IMR-90 (cell line): ENCODE measurements at regions not wholly inside any gene's neighbourhood (a gene's known extent, or its start where the extent isn't known, plus 50 kb on each side); places are given as distances from the start of the nearest gene placed in this dataset.

ENCODE experiments used
- ATAC-seq: fragments of 200-7000 bp; cut with Tn5 transposase; 2 replicates; pipeline ENCODE4 v1.9.1; 2020; ENCODE audit warnings: low read depth, mild to moderate bottlenecking, moderate library complexity
- BruUV-seq: library from RNA; stranded (reverse); fragments of 400-500 nt; replicated peaks from 2 replicates; lab custom pipeline; 2021; lab: Mats Ljungman, UMichigan
- CTCF ChIA-PET: fragments of 300-600 bp; formaldehyde crosslinking; extraction: SDS; loops from one replicate; lab custom pipeline; 2021; ENCODE audit warnings: antibody characterized with exemption; lab: Yijun Ruan, JAX
- POLR2A ChIA-PET: fragments of 300-600 bp; sonication (Branson Sonifier 250); formaldehyde crosslinking; loops from one replicate; lab custom pipeline; 2022; ENCODE audit warnings: antibody characterized with exemption; ENCODE audit not compliant: unreplicated experiment; lab: Charles Lee
- DNase-seq: peaks from one replicate; pipeline ENCODE4 v3.0.0; 2013
- H2AFZ ChIP-seq: replicated peaks from 2 replicates; pipeline ENCODE3; 2013; ENCODE audit warnings: low read length, mild to moderate bottlenecking; ENCODE audit not compliant: poor library complexity
- H2AK5ac ChIP-seq: 2 replicates; pipeline ENCODE4 v1.6.1; 2013; ENCODE audit warnings: low read depth, low read length, inconsistent platforms
- H2AK9ac ChIP-seq: replicated peaks from 2 replicates; pipeline ENCODE3; 2013; ENCODE audit warnings: mild to moderate bottlenecking, low read depth, low read length, moderate library complexity; ENCODE audit not compliant: poor library complexity
- H2BK120ac ChIP-seq: 2 replicates; pipeline ENCODE4 v1.6.1; 2013; ENCODE audit warnings: low read depth, low read length, inconsistent platforms
- H2BK15ac ChIP-seq: 3 replicates; pipeline ENCODE4 v1.6.1; 2013; ENCODE audit warnings: low read depth, low read length, inconsistent platforms
- H2BK20ac ChIP-seq: 2 replicates; pipeline ENCODE4 v1.6.1; 2013; ENCODE audit warnings: low read depth, mild to moderate bottlenecking, inconsistent platforms, low read length, moderate library complexity
- H2BK5ac ChIP-seq: 2 replicates; pipeline ENCODE4 v1.6.1; 2013; ENCODE audit warnings: mild to moderate bottlenecking, low read depth, low read length, inconsistent platforms; ENCODE audit not compliant: poor library complexity, severe bottlenecking
- H3K14ac ChIP-seq: replicated peaks from 2 replicates; pipeline ENCODE4 v1.6.1; 2013; ENCODE audit warnings: low read depth, low read length, inconsistent platforms
- H3K18ac ChIP-seq: 2 replicates; pipeline ENCODE4 v1.6.1; 2013; ENCODE audit warnings: low read depth, low read length, control low read depth
- H3K23ac ChIP-seq: 2 replicates; pipeline ENCODE4 v1.6.1; 2013; ENCODE audit warnings: low read depth, low read length, inconsistent platforms
- H3K27ac ChIP-seq: 2 replicates; pipeline ENCODE4 v1.5.1; 2013; ENCODE audit warnings: mild to moderate bottlenecking, control low read depth, low read length; ENCODE audit not compliant: insufficient read depth
- H3K27me3 ChIP-seq: 2 replicates; pipeline ENCODE4 v1.6.1; 2013; ENCODE audit warnings: low read length; ENCODE audit not compliant: control insufficient read depth, insufficient read depth
- H3K36me3 ChIP-seq: 2 replicates; pipeline ENCODE4 v1.6.1; 2013; ENCODE audit warnings: low read length, mixed read lengths; ENCODE audit not compliant: control insufficient read depth, insufficient read depth
- H3K4ac ChIP-seq: 2 replicates; pipeline ENCODE4 v1.6.1; 2013; ENCODE audit warnings: low read depth, low read length, inconsistent platforms
- H3K4me1 ChIP-seq: 2 replicates; pipeline ENCODE4 v1.6.1; 2013; ENCODE audit warnings: low read length, mixed read lengths; ENCODE audit not compliant: control insufficient read depth, insufficient read depth
- H3K4me2 ChIP-seq: 2 replicates; pipeline ENCODE4 v1.6.1; 2013; ENCODE audit warnings: low read depth, mild to moderate bottlenecking, control low read depth, low read length, moderate library complexity
- H3K4me3 ChIP-seq: 2 replicates; pipeline ENCODE4 v1.5.1; 2013; ENCODE audit warnings: low read depth, mild to moderate bottlenecking, control low read depth, low read length, moderate library complexity; ENCODE audit not compliant: insufficient read depth
- H3K56ac ChIP-seq: 2 replicates; pipeline ENCODE4 v1.6.1; 2013; ENCODE audit warnings: low read length, inconsistent platforms; ENCODE audit not compliant: insufficient read depth; ENCODE audit errors: extremely low read depth
- H3K79me1 ChIP-seq, 2 experiments: 2 replicates each; pipeline ENCODE4 v1.6.1; 2013; ENCODE audit warnings: low read length in 2 of 2, inconsistent platforms in 1 of 2, low read depth in 1 of 2
- H3K9ac ChIP-seq: 2 replicates; pipeline ENCODE4 v1.6.1; 2013; ENCODE audit warnings: low read depth, low read length, control low read depth
- H3K9me1 ChIP-seq: 2 replicates; pipeline ENCODE4 v1.6.1; 2013; ENCODE audit warnings: low read length, inconsistent platforms; ENCODE audit not compliant: insufficient read depth
- H3K9me3 ChIP-seq: 2 replicates; pipeline ENCODE4 v1.6.1; 2013; ENCODE audit warnings: low read length; ENCODE audit not compliant: control insufficient read depth, insufficient read depth
- H4K20me1 ChIP-seq: 2 replicates; pipeline ENCODE4 v1.6.1; 2013; ENCODE audit warnings: low read length, inconsistent platforms; ENCODE audit not compliant: insufficient read depth
- H4K5ac ChIP-seq: 2 replicates; pipeline ENCODE4 v1.6.1; 2013; ENCODE audit warnings: mild to moderate bottlenecking, low read depth, low read length, control low read depth
- H4K8ac ChIP-seq, 2 experiments: 2 replicates each; pipeline ENCODE4 v1.6.1; 2013; ENCODE audit warnings: low read depth in 2 of 2, low read length in 2 of 2, control low read depth in 1 of 2, inconsistent platforms in 1 of 2
- H4K91ac ChIP-seq: 2 replicates; pipeline ENCODE4 v1.6.1; 2013; ENCODE audit warnings: low read depth, low read length, inconsistent platforms; ENCODE audit not compliant: insufficient read depth
- BHLHE40 ChIP-seq: fragments of 150-350 bp; IDR thresholded peaks from 2 replicates; pipeline ENCODE4 v1.6.1; 2016; ENCODE audit warnings: mild to moderate bottlenecking, low read depth, low read length
- CEBPB ChIP-seq: IDR thresholded peaks from 2 replicates; pipeline ENCODE4 v1.6.1; 2012; ENCODE audit warnings: low read depth, low read length, improper control_type of control experiment
- CHD1 ChIP-seq: IDR thresholded peaks from 2 replicates; pipeline ENCODE4 v1.6.1; 2012; ENCODE audit warnings: low read depth, low read length, improper control_type of control experiment
- FOS ChIP-seq: fragments of 150-350 bp; IDR thresholded peaks from 2 replicates; pipeline ENCODE4 v1.6.1; 2016; ENCODE audit warnings: low read depth, low read length
- MAFK ChIP-seq: IDR thresholded peaks from 2 replicates; pipeline ENCODE4 v1.6.1; 2012; ENCODE audit warnings: low read depth, low read length, improper control_type of control experiment
- MAZ ChIP-seq: IDR thresholded peaks from 2 replicates; pipeline ENCODE4 v1.6.1; 2012; ENCODE audit warnings: low read depth, mild to moderate bottlenecking, low read length, improper control_type of control experiment, moderate library complexity, borderline replicate concordance
- MXI1 ChIP-seq: IDR thresholded peaks from 2 replicates; pipeline ENCODE4 v1.6.1; 2012; ENCODE audit warnings: low read depth, mild to moderate bottlenecking, low read length, moderate library complexity, borderline replicate concordance
- NFE2L2 ChIP-seq: fragments of 150-350 bp; IDR thresholded peaks from 2 replicates; pipeline ENCODE4 v1.6.1; 2016; ENCODE audit warnings: low read depth, mild to moderate bottlenecking, low read length
- POLR2A ChIP-seq: IDR thresholded peaks from 2 replicates; pipeline ENCODE4 v1.6.1; 2012; ENCODE audit warnings: mild to moderate bottlenecking, low read depth, low read length
- RAD21 ChIP-seq: IDR thresholded peaks from 2 replicates; pipeline ENCODE4 v1.6.1; 2012; ENCODE audit warnings: low read length, improper control_type of control experiment
- RCOR1 ChIP-seq: IDR thresholded peaks from 2 replicates; pipeline ENCODE4 v1.6.1; 2012; ENCODE audit warnings: mild to moderate bottlenecking, low read length, improper control_type of control experiment; ENCODE audit not compliant: insufficient replicate concordance
- RFX5 ChIP-seq: IDR thresholded peaks from 2 replicates; pipeline ENCODE4 v1.8.0; 2012; ENCODE audit warnings: low read depth, mild to moderate bottlenecking, low read length, moderate library complexity
- SMC3 ChIP-seq: fragments of 150-350 bp; IDR thresholded peaks from 2 replicates; pipeline ENCODE4 v1.6.1; 2016; ENCODE audit warnings: low read depth, mild to moderate bottlenecking, antibody characterized with exemption, low read length, moderate library complexity
- WGBS, 2 experiments: methylation state at CpG; one replicate each; pipeline versions ENCODE4 v1.1.5 to v1.1.7; 2013; ENCODE audit warnings: missing lambda C conversion rate in 2 of 2; ENCODE audit not compliant: insufficient read length in 1 of 2; ENCODE audit errors: extremely low coverage in 2 of 2; 5-methylcytosine and 5-hydroxymethylcytosine counted together
- dilution Hi-C: fragments of 300-500 bp; cut with HindIII; formaldehyde crosslinking; loops from one replicate; pipeline ENCODE4 v1.14.3; 2018; ENCODE audit warnings: low sequenced_read_pairs; ENCODE audit not compliant: unreplicated experiment
- in situ Hi-C: fragments of 300-500 bp; cut with MboI; formaldehyde crosslinking; loops from 3 replicates; pipeline ENCODE4 v1.14.3; 2019; ENCODE audit warnings: low sequenced_read_pairs, inconsistent platforms, mixed read lengths
- intact Hi-C: fragments of 100-400 bp; cut with micrococcal nuclease; formaldehyde crosslinking; loops from 2 replicates; pipeline ENCODE4 v1.10.0; 2022
- TF ChIP-seq, protein P1 (sequence below): fragments of 150-350 bp; IDR thresholded peaks from 2 replicates; pipeline ENCODE4 v1.6.1; 2016; ENCODE audit warnings: low read depth, mild to moderate bottlenecking, low read length, moderate library complexity, borderline replicate concordance
- TF ChIP-seq, protein P2 (sequence below): conservative IDR thresholded peaks from 2 replicates; pipeline ENCODE4 v1.5.1; 2012; ENCODE audit warnings: mild to moderate bottlenecking, low read depth, low read length, improper control_type of control experiment
- TF ChIP-seq, protein P3 (sequence below): fragments of 150-350 bp; IDR thresholded peaks from 2 replicates; pipeline ENCODE4 v1.6.1; 2017; ENCODE audit warnings: mild to moderate bottlenecking, antibody characterized with exemption, low read length, low read depth

DNA sequence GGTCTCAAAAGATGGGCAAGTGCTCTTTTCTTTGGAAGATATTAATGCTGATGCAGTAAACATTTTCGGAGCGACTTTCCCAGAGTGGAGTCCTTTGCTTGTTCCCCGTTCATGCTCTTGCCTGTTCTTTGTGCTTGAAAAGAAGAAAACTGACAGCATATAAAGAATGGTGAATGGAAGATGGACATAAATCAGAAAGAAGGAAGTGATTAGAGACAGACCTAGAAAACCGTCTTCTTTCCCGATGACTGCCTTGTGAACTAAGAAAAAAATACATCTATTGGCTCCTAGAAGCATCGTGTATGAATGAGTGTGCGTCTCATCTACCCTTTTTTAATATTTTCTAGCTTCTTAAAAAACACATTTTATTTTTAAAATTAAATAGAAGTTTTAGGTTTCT, 740.1 kb upstream of the FANCL start:
- Histone ChIP-seq H3K27ac (no peak overlapping the region), H3K79me1 (no peaks in the 10 kb centered on the region), H3K4me1 (no peaks in the 10 kb centered on the region), H3K23ac (no peak overlapping the region), H3K56ac (no peak overlapping the region), H2BK15ac (no peak overlapping the region), H2AFZ (no peak overlapping the region), H2BK5ac (no peak overlapping the region), H4K91ac (no peak overlapping the region), H4K5ac (no peak overlapping the region), H2BK20ac (no peak overlapping the region), H3K9me1 (no peaks in the 10 kb centered on the region), H3K4me3 (no peak overlapping the region), H2BK120ac (no peak overlapping the region), H3K36me3 (no peaks in the 10 kb centered on the region), H4K8ac (no peak overlapping the region), H3K4ac (no peak overlapping the region), H3K9ac (no peak overlapping the region), H3K14ac (no peak overlapping the region), H3K9me3 (no peaks in the 10 kb centered on the region), H2AK9ac (no peak overlapping the region), H2AK5ac (no peak overlapping the region), H3K27me3 (peaks cover 2% of the 10 kb centered on the region; the same call in 1 of the 2 replicates), H3K18ac (no peak overlapping the region), H4K20me1 (no peaks in the 10 kb centered on the region), H3K4me2 (no peak overlapping the region)
- WGBS, 2 experiments, result no CpG with 5 or more reads among the region's 7 CpGs
- intact Hi-C loops, result no loop called here
- dilution Hi-C loops, result no loop called here
- in situ Hi-C loops, result no loop called here
- no peak for ATAC-seq
- no peak for DNase-seq
- CTCF ChIA-PET, result no interaction called here
- no peak for TF ChIP-seq MAFK
- no peak for TF ChIP-seq RFX5
- no peak for TF ChIP-seq MXI1
- no peak for TF ChIP-seq CEBPB
- TF ChIP-seq RCOR1, result no peak
- TF ChIP-seq MAZ, result no peak
- TF ChIP-seq, protein P1, sequence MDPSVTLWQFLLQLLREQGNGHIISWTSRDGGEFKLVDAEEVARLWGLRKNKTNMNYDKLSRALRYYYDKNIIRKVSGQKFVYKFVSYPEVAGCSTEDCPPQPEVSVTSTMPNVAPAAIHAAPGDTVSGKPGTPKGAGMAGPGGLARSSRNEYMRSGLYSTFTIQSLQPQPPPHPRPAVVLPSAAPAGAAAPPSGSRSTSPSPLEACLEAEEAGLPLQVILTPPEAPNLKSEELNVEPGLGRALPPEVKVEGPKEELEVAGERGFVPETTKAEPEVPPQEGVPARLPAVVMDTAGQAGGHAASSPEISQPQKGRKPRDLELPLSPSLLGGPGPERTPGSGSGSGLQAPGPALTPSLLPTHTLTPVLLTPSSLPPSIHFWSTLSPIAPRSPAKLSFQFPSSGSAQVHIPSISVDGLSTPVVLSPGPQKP, result no peak
- no peak for TF ChIP-seq SMC3
- TF ChIP-seq, protein P2, sequence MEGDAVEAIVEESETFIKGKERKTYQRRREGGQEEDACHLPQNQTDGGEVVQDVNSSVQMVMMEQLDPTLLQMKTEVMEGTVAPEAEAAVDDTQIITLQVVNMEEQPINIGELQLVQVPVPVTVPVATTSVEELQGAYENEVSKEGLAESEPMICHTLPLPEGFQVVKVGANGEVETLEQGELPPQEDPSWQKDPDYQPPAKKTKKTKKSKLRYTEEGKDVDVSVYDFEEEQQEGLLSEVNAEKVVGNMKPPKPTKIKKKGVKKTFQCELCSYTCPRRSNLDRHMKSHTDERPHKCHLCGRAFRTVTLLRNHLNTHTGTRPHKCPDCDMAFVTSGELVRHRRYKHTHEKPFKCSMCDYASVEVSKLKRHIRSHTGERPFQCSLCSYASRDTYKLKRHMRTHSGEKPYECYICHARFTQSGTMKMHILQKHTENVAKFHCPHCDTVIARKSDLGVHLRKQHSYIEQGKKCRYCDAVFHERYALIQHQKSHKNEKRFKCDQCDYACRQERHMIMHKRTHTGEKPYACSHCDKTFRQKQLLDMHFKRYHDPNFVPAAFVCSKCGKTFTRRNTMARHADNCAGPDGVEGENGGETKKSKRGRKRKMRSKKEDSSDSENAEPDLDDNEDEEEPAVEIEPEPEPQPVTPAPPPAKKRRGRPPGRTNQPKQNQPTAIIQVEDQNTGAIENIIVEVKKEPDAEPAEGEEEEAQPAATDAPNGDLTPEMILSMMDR, result no peak
- no peak for TF ChIP-seq NFE2L2
- TF ChIP-seq RAD21, result no peak
- TF ChIP-seq CHD1, result no peak
- TF ChIP-seq BHLHE40, result no peak
- no peak for TF ChIP-seq POLR2A
- TF ChIP-seq, protein P3, sequence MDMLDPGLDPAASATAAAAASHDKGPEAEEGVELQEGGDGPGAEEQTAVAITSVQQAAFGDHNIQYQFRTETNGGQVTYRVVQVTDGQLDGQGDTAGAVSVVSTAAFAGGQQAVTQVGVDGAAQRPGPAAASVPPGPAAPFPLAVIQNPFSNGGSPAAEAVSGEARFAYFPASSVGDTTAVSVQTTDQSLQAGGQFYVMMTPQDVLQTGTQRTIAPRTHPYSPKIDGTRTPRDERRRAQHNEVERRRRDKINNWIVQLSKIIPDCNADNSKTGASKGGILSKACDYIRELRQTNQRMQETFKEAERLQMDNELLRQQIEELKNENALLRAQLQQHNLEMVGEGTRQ, result no peak
- TF ChIP-seq FOS, result no peak
- POLR2A ChIA-PET, result no interaction called here
- BruUV-seq, result no TSS peak
